ENCODE measurements at regions not wholly inside any gene's neighbourhood (a gene's known extent, or its start where the extent isn't known, plus 50 kb on each side); places are given as distances from the start of the nearest gene placed in this dataset.

DNA sequence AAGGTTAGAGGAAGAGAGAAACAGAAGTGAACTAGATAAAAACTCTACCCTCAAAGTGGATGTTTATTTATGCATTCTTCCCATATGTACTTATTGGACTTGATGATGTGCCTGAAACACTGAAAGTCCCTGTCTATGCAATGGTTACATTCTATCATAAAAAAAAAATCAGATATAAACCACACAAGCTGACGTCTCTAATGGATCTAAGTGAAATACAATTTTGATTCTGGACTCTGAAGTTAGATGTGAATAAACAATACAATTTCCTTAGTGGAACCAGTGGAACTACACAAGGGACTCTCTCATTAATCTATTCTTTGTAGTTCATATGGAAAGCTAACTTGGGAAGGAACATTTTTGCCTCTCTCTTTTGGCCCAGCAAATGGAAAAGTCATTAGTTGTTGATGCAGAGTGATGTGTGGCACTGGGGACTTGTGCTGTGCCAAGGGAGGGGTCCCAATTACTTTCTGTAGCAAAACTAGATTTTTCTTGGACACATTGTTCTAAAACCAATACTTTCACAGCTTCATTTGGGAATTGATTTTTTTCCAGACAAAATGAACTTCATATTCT, 376.8 kb downstream of the TRIB2 start:
- H3K27ac ChIP-seq = no peak overlapping the region
- TF ChIP-seq, protein P1, sequence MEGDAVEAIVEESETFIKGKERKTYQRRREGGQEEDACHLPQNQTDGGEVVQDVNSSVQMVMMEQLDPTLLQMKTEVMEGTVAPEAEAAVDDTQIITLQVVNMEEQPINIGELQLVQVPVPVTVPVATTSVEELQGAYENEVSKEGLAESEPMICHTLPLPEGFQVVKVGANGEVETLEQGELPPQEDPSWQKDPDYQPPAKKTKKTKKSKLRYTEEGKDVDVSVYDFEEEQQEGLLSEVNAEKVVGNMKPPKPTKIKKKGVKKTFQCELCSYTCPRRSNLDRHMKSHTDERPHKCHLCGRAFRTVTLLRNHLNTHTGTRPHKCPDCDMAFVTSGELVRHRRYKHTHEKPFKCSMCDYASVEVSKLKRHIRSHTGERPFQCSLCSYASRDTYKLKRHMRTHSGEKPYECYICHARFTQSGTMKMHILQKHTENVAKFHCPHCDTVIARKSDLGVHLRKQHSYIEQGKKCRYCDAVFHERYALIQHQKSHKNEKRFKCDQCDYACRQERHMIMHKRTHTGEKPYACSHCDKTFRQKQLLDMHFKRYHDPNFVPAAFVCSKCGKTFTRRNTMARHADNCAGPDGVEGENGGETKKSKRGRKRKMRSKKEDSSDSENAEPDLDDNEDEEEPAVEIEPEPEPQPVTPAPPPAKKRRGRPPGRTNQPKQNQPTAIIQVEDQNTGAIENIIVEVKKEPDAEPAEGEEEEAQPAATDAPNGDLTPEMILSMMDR (IDR thresholded peaks at IDR 0.05) = no peak
- H3K4me3 ChIP-seq = no peak overlapping the region
- no peak for DNase-seq (ENCODE audit: low spot score)

DNA sequence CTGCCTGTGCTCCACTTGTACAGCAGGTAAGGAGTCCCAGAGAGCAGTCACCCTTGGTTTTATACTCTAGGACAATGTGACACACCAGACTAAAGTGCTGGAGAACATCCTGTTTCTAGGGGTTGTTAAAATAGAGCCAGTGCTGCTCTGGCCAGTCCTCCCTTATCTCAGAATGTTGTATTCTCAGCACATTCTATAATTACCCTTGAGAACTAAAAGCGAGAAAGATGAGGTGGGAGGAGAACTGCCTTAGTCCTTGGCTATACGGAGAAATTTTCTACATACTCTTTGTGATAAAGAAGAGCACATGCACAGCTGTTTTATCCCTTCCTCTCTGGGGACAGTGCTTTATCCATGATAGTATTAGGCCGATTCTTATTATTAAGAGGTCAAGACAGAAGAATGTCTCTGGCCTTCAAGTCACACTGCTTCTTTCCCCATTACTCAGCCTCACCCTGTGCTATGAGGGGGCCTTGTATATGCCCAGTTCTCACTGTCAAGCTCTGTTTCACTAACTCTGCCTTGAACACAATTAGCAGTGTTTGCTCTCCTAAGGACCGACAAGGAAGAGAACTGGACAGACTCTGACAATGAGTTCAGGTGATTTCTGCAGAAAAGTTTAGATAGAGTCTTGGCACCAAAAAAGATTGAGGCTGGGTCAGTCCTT, 385.8 kb downstream of the TRIB2 start:
- no peak for DNase-seq (ENCODE audit: low spot score)
- no peak overlapping the region for H3K4me3 ChIP-seq
- TF ChIP-seq, protein P1 (IDR thresholded peaks at IDR 0.05) = no peak
- no peak overlapping the region for H3K27ac ChIP-seq

DNA sequence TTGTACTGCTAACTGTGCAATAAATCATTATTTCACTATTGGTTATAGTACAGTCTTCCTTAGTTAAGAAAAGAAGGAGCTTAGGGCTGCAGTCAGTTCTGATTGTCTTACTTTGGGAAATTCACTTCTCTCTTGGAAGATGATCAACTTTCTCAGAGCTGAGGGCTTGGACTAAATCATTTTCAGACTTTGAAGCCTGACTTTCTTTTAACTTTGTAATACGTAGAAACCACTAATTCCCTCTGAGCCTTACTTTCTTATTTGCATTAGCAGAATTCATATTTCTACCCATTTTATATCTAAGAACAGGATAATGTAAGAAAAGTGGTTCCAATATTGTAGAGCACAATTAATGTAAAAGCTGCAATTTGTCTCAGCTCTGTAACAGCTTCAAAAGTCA, 386.4 kb downstream of the TRIB2 start:
- DNase-seq (ENCODE audit: low spot score) = no peak
- TF ChIP-seq, protein P1 (IDR thresholded peaks at IDR 0.05) = no peak
- H3K27ac ChIP-seq = no peak overlapping the region
- H3K4me3 ChIP-seq = no peak overlapping the region

DNA sequence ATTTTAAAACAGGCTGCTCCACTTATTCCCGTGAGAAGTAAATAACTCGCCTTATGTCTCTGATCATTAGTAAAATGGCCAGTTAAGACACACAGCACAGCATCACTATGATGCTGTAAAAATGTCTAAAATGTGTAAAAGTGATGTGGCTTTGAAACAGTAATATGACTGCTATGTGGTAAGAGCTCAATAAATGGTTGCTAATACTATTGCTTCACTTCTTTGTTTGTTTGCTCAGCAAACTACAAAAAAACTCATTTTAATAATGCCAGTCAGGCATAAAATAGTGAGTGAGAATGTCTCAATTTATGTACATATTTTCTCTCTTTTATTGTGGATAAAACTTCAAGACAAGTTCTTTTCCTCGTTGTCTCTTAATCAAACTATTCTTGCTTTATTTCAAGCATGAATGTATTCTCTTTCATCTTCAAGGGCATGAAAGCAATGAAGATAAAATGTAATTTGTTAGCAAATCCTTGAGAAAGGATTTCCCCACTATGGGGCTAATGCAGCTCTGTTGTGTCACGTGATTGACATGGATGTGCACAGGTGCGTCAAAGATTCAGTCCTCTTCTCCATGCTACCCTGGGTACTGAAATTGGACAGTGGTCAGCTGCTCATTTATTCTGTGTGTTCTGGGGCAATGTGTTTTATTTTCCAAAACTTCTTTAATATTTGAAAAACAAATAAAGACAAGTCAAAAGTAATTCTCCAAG, 387.2 kb downstream of the TRIB2 start:
- TF ChIP-seq, protein P1 (IDR thresholded peaks at IDR 0.05) = no peak

DNA sequence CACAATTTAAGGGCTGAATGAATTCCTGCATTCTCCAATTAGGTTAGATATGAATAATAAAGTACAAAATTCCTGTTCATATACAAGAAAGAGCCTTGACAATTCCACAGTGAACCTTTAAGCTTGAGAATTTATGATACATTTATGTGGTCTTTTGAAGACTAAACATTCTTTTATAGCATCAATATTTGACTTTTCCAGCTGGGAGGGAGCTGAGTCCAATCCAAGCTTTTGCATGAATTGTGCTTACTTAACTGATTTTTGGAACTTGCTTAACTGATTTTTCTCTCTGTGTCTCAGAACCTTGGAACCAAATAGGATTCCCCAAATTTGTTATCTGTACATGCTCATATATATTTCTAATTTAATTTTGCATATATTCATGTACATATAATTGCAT, 388.0 kb downstream of the TRIB2 start:
- no peak overlapping the region for H3K4me3 ChIP-seq
- TF ChIP-seq, protein P1 (IDR thresholded peaks at IDR 0.05) = no peak
- H3K27ac ChIP-seq = no peak overlapping the region
- DNase-seq (ENCODE audit: low spot score) = no peak

More for the DNA sequence above, 387.2 kb downstream of the TRIB2 start:
- Histone ChIP-seq H3K4me3 (no peak overlapping the region), H3K27ac (no peak overlapping the region)
- no peak for DNase-seq (ENCODE audit: low spot score)

DNA sequence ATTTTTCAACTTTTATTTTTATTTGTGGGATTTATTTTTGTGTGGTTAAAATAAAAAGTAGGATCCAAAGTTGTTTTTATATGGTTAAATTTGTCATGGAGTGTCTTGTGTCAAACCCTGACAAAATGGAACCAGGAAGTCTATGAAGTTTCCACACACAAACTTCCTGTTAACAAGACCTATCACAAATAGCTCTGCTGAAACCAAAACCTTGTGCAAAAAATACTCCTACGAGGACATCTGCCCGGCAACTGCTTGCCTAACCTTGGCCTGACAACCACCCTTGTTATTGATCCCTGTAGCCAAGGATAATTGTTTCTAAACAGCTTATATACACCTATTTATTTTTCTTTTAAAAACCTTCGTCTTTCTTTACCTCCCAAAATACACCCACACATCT, 389.6 kb downstream of the TRIB2 start:
- no peak overlapping the region for H3K27ac ChIP-seq
- DNase-seq (ENCODE audit: low spot score) = no peak
- no peak overlapping the region for H3K4me3 ChIP-seq
- TF ChIP-seq, protein P1 (IDR thresholded peaks at IDR 0.05) = no peak

Data from coronary artery (tissue), 2 donors.